ENCODE measurements at regions not wholly inside any gene's neighbourhood (a gene's known extent, or its start where the extent isn't known, plus 50 kb on each side); places are given as distances from the start of the nearest gene placed in this dataset.

DNA sequence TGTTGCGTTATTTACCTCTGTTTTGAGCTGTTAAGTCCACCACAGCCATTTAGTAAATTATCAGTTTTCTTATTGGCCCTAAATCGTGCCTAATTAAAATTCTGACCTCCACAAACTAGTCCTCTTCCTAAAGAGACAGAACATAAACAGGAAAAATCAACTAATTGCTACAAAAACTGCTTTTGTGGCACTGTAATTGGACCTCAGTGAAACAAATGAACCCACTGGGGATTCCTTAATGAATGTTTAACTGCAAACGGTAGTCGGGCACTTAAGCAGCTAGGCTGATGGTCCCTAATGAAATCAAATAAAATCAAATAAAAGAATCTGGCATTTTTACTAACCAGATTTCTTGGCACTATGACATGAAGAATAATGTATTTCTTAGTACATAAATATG, 513.4 kb upstream of the SLC35B3 start:
- Histone ChIP-seq H3K36me3 (no peaks in the 10 kb centered on the region), H3K9me3 (ENCODE audit: low read depth) (no peaks in the 10 kb centered on the region), H3K27ac (no peak overlapping the region), H3K27me3 (no peaks in the 10 kb centered on the region), H3K4me3 (no peak overlapping the region), H3K4me1 (ENCODE audit: low read depth) (no peaks in the 10 kb centered on the region)
- TF ChIP-seq, protein P1, sequence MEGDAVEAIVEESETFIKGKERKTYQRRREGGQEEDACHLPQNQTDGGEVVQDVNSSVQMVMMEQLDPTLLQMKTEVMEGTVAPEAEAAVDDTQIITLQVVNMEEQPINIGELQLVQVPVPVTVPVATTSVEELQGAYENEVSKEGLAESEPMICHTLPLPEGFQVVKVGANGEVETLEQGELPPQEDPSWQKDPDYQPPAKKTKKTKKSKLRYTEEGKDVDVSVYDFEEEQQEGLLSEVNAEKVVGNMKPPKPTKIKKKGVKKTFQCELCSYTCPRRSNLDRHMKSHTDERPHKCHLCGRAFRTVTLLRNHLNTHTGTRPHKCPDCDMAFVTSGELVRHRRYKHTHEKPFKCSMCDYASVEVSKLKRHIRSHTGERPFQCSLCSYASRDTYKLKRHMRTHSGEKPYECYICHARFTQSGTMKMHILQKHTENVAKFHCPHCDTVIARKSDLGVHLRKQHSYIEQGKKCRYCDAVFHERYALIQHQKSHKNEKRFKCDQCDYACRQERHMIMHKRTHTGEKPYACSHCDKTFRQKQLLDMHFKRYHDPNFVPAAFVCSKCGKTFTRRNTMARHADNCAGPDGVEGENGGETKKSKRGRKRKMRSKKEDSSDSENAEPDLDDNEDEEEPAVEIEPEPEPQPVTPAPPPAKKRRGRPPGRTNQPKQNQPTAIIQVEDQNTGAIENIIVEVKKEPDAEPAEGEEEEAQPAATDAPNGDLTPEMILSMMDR (IDR thresholded peaks at IDR 0.05; ENCODE audit: low read depth, low read length) = no peak
- DNase-seq (ENCODE audit: low read depth in 1 of 2, low spot score in 1 of 2) = no peak

DNA sequence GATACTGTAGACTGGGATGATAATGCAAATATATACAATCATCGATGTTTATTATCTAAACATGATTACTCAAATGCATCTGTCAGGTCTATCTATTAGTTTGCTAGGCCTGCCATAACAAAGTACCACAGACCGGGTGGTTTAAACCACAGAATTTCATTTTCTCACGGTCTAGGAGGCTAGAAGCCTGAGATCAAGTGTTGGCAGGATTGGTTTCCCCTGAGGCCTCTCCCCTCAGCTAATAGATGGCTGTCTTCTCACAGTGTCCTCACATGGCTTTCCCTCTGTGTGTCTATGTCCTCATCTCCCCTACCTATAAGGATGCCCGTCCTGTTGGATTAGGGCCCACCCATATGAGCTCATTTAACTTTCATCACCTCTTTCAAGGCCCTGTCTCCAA, 512.6 kb upstream of the SLC35B3 start:
- H3K9me3 ChIP-seq (ENCODE audit: low read depth) = no peaks in the 10 kb centered on the region
- TF ChIP-seq, protein P1 (IDR thresholded peaks at IDR 0.05; ENCODE audit: low read depth, low read length) = no peak
- no peaks in the 10 kb centered on the region for H3K4me1 ChIP-seq (ENCODE audit: low read depth)
- DNase-seq (ENCODE audit: low read depth in 1 of 2, low spot score in 1 of 2) = no peak
- no peak overlapping the region for H3K27ac ChIP-seq
- no peaks in the 10 kb centered on the region for H3K36me3 ChIP-seq
- no peak overlapping the region for H3K4me3 ChIP-seq
- H3K27me3 ChIP-seq = no peaks in the 10 kb centered on the region

DNA sequence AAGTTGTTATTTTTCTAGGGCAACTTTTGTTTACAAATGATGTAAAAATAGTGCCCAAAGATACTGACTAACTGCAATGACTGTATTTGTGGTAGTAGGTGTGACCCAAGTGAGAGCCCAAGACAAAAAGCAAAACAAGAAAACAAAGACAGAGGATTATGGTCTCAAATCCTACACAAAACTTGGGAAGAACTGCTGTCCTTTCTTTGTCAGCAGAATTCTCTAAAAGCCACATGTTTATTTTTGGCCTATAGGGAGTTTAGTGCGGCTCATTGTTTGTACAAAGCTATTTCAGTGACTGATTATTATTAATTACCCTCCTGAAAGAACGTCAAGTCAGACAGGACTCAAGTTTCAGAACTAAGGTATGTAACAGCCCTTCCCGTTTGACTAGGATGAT, 509.2 kb upstream of the SLC35B3 start:
- H3K27ac ChIP-seq = no peak overlapping the region
- no peak for DNase-seq (ENCODE audit: low read depth in 1 of 2, low spot score in 1 of 2)

DNA sequence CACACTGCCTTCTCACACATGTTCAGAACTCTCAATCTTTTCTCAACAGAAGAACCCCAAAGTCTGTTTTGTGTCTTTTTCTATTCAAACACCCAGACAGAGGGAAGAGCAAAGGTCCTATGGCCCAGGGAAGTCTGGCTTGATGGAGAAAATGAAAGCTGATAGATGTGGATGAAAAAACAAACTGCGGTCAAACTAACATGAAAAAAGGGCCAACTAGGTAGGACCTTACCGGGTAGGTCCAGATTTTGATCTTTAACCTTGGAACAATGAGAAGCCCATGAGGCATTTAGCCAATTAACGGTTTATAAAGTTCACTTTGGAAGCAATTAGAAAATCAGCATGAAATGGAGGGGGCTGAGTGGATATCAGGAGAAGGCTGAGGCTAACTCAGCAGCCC, 507.7 kb upstream of the SLC35B3 start:
- H3K36me3 ChIP-seq = no peaks in the 10 kb centered on the region
- no peaks in the 10 kb centered on the region for H3K9me3 ChIP-seq (ENCODE audit: low read depth)
- DNase-seq (ENCODE audit: low read depth in 1 of 2, low spot score in 1 of 2) = no peak
- H3K4me3 ChIP-seq = no peak overlapping the region
- H3K4me1 ChIP-seq (ENCODE audit: low read depth) = no peaks in the 10 kb centered on the region
- TF ChIP-seq, protein P1 (IDR thresholded peaks at IDR 0.05; ENCODE audit: low read depth, low read length) = no peak
- H3K27ac ChIP-seq = no peak overlapping the region
- H3K27me3 ChIP-seq = no peaks in the 10 kb centered on the region

More for the DNA sequence above, 509.2 kb upstream of the SLC35B3 start:
- TF ChIP-seq, protein P1 (IDR thresholded peaks at IDR 0.05; ENCODE audit: low read depth, low read length) = no peak
- no peaks in the 10 kb centered on the region for H3K9me3 ChIP-seq (ENCODE audit: low read depth)
- no peak overlapping the region for H3K4me3 ChIP-seq
- no peaks in the 10 kb centered on the region for H3K27me3 ChIP-seq
- no peaks in the 10 kb centered on the region for H3K36me3 ChIP-seq
- H3K4me1 ChIP-seq (ENCODE audit: low read depth) = no peaks in the 10 kb centered on the region

DNA sequence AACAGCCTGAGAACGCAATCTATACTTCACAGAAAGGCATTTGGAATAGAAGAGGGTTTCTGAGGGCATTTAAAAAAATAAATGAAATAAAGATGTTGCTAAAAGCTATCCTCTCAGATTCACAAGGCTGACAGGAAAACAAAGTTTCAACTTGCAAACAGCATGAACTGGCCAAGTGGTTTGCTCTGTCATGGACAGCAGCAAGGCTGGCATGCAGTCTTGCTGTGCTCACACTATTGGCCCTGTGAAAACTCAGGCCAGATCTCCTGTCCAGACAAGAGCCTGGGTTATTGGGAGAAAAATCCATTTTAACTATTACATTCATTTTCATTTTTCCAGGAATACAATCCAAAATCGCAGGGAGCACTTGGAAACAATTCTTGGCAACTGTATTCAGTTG, 506.2 kb upstream of the SLC35B3 start:
- no peaks in the 10 kb centered on the region for H3K4me1 ChIP-seq (ENCODE audit: low read depth)

More for the DNA sequence above, 506.2 kb upstream of the SLC35B3 start:
- H3K36me3 ChIP-seq = no peaks in the 10 kb centered on the region
- no peaks in the 10 kb centered on the region for H3K9me3 ChIP-seq (ENCODE audit: low read depth)
- H3K27ac ChIP-seq = no peak overlapping the region
- no peak overlapping the region for H3K4me3 ChIP-seq
- DNase-seq (ENCODE audit: low read depth in 1 of 2, low spot score in 1 of 2) = peak in 1 of 2 donors; percentile 30
- TF ChIP-seq, protein P1 (IDR thresholded peaks at IDR 0.05; ENCODE audit: low read depth, low read length) = no peak
- no peaks in the 10 kb centered on the region for H3K27me3 ChIP-seq
